ENCODE measurements at regions not wholly inside any gene's neighbourhood (a gene's known extent, or its start where the extent isn't known, plus 50 kb on each side); places are given as distances from the start of the nearest gene placed in this dataset.
A peak's percentile ranks its signal among the peaks of the same experiment; 100 is the strongest.

GRCh38 chrX:13266641-13267345, 53.1 kb downstream of the ATXN3L start:
- no CpG with 5 or more reads among the region's 10 CpGs for WGBS (ENCODE audit: extremely low coverage, insufficient coverage, low lambda C conversion rate)
- H3K4me2 ChIP-seq (ENCODE audit: low read length): no peak overlapping the region
- H2BK5ac ChIP-seq (ENCODE audit: low read length): no peak overlapping the region
- no peak overlapping the region for H3K9ac ChIP-seq (ENCODE audit: low read length)
- no peak overlapping the region for H2BK120ac ChIP-seq (ENCODE audit: low read depth, low read length)
- H3K27ac ChIP-seq (ENCODE audit: low read depth, low read length): no peak overlapping the region
- H3K23ac ChIP-seq (ENCODE audit: low read length): no peak overlapping the region
- no peaks in the 10 kb centered on the region for H3K79me2 ChIP-seq (ENCODE audit: control insufficient read depth, insufficient read depth, low read length)
- H2BK15ac ChIP-seq (replicated peaks; ENCODE audit: low read depth): no peak overlapping the region
- H3K27me3 ChIP-seq (ENCODE audit: insufficient read depth, low read length, poor library complexity): no peaks in the 10 kb centered on the region
- no peaks in the 10 kb centered on the region for H3K4me1 ChIP-seq (ENCODE audit: control insufficient read depth, low read depth, low read length)
- H3K79me1 ChIP-seq (ENCODE audit: low read length): no peaks in the 10 kb centered on the region
- H3K4ac ChIP-seq (ENCODE audit: low read depth, low read length): no peak overlapping the region
- H4K5ac ChIP-seq (ENCODE audit: low read length): no peak overlapping the region
- H4K8ac ChIP-seq (ENCODE audit: low read depth, low read length): no peak overlapping the region
- no peak overlapping the region for H3K18ac ChIP-seq (ENCODE audit: low read length)
- peak; percentile 28 for DNase-seq
- H2AK5ac ChIP-seq (ENCODE audit: low read length): no peak overlapping the region
- no peak overlapping the region for H3K4me3 ChIP-seq (ENCODE audit: low read length)
- H3K56ac ChIP-seq (ENCODE audit: low read length): no peak overlapping the region
- no peaks in the 10 kb centered on the region for H3K36me3 ChIP-seq (ENCODE audit: control insufficient read depth, insufficient read depth, low read length)

GRCh38 chrX:13265549-13266132, 54.2 kb downstream of the ATXN3L start:
- Histone ChIP-seq H3K4ac (ENCODE audit: low read depth, low read length) (no peak overlapping the region), H2BK15ac (replicated peaks; ENCODE audit: low read depth) (no peak overlapping the region), H3K4me2 (ENCODE audit: low read length) (no peak overlapping the region), H3K4me3 (ENCODE audit: low read length) (no peak overlapping the region), H3K4me1 (ENCODE audit: control insufficient read depth, low read depth, low read length) (no peaks in the 10 kb centered on the region), H3K18ac (ENCODE audit: low read length) (no peak overlapping the region), H2BK5ac (ENCODE audit: low read length) (no peak overlapping the region), H2AK5ac (ENCODE audit: low read length) (no peak overlapping the region), H3K79me2 (ENCODE audit: control insufficient read depth, insufficient read depth, low read length) (no peaks in the 10 kb centered on the region), H4K8ac (ENCODE audit: low read depth, low read length) (no peak overlapping the region), H3K79me1 (ENCODE audit: low read length) (no peaks in the 10 kb centered on the region), H3K56ac (ENCODE audit: low read length) (no peak overlapping the region), H4K5ac (ENCODE audit: low read length) (no peak overlapping the region), H3K36me3 (ENCODE audit: control insufficient read depth, insufficient read depth, low read length) (no peaks in the 10 kb centered on the region), H3K9ac (ENCODE audit: low read length) (no peak overlapping the region), H2BK120ac (ENCODE audit: low read depth, low read length) (no peak overlapping the region), H3K27ac (ENCODE audit: low read depth, low read length) (no peak overlapping the region), H3K27me3 (ENCODE audit: insufficient read depth, low read length, poor library complexity) (no peaks in the 10 kb centered on the region), H3K23ac (ENCODE audit: low read length) (no peak overlapping the region)
- DNase-seq: no peak
- WGBS (ENCODE audit: extremely low coverage, insufficient coverage, low lambda C conversion rate): no CpG with 5 or more reads among the region's 4 CpGs

- Histone ChIP-seq H3K27me3 (ENCODE audit: insufficient read depth, low read length, poor library complexity) (no peaks in the 10 kb centered on the region), H4K5ac (ENCODE audit: low read length) (no peak overlapping the region), H3K23ac (ENCODE audit: low read length) (no peak overlapping the region), H3K27ac (ENCODE audit: low read depth, low read length) (no peak overlapping the region), H3K79me1 (ENCODE audit: low read length) (no peaks in the 10 kb centered on the region), H3K4me2 (ENCODE audit: low read length) (no peak overlapping the region), H3K4me1 (ENCODE audit: control insufficient read depth, low read depth, low read length) (no peaks in the 10 kb centered on the region), H2BK15ac (replicated peaks; ENCODE audit: low read depth) (no peak overlapping the region), H3K4ac (ENCODE audit: low read depth, low read length) (no peak overlapping the region), H3K4me3 (ENCODE audit: low read length) (no peak overlapping the region), H3K79me2 (ENCODE audit: control insufficient read depth, insufficient read depth, low read length) (no peaks in the 10 kb centered on the region), H3K18ac (ENCODE audit: low read length) (no peak overlapping the region), H3K9ac (ENCODE audit: low read length) (no peak overlapping the region), H2AK5ac (ENCODE audit: low read length) (no peak overlapping the region), H2BK5ac (ENCODE audit: low read length) (no peak overlapping the region), H2BK120ac (ENCODE audit: low read depth, low read length) (no peak overlapping the region), H4K8ac (ENCODE audit: low read depth, low read length) (no peak overlapping the region), H3K56ac (ENCODE audit: low read length) (no peak overlapping the region), H3K36me3 (ENCODE audit: control insufficient read depth, insufficient read depth, low read length) (no peaks in the 10 kb centered on the region)
- WGBS (ENCODE audit: extremely low coverage, insufficient coverage, low lambda C conversion rate): no CpG with 5 or more reads among the region's 1 CpG
- peak; percentile 33 for DNase-seq
These were observed 54.7 kb downstream of the ATXN3L start for GRCh38 chrX:13265111-13265510.

GRCh38 chrX:13263560-13264251, 56.1 kb downstream of the ATXN3L start:
- H3K23ac ChIP-seq (ENCODE audit: low read length): no peak overlapping the region
- H3K9ac ChIP-seq (ENCODE audit: low read length): no peak overlapping the region
- H3K4me2 ChIP-seq (ENCODE audit: low read length): no peak overlapping the region
- no peak overlapping the region for H2BK15ac ChIP-seq (replicated peaks; ENCODE audit: low read depth)
- H3K27me3 ChIP-seq (ENCODE audit: insufficient read depth, low read length, poor library complexity): no peaks in the 10 kb centered on the region
- DNase-seq: no peak
- no peak overlapping the region for H3K27ac ChIP-seq (ENCODE audit: low read depth, low read length)
- no peak overlapping the region for H4K5ac ChIP-seq (ENCODE audit: low read length)
- H3K79me1 ChIP-seq (ENCODE audit: low read length): no peaks in the 10 kb centered on the region
- H3K79me2 ChIP-seq (ENCODE audit: control insufficient read depth, insufficient read depth, low read length): no peaks in the 10 kb centered on the region
- H2BK5ac ChIP-seq (ENCODE audit: low read length): no peak overlapping the region
- H3K18ac ChIP-seq (ENCODE audit: low read length): no peak overlapping the region
- no peak overlapping the region for H3K4ac ChIP-seq (ENCODE audit: low read depth, low read length)
- H4K8ac ChIP-seq (ENCODE audit: low read depth, low read length): no peak overlapping the region
- H3K4me1 ChIP-seq (ENCODE audit: control insufficient read depth, low read depth, low read length): no peaks in the 10 kb centered on the region
- no peak overlapping the region for H3K56ac ChIP-seq (ENCODE audit: low read length)
- no peaks in the 10 kb centered on the region for H3K36me3 ChIP-seq (ENCODE audit: control insufficient read depth, insufficient read depth, low read length)
- no peak overlapping the region for H2AK5ac ChIP-seq (ENCODE audit: low read length)
- no peak overlapping the region for H3K4me3 ChIP-seq (ENCODE audit: low read length)
- no CpG with 5 or more reads among the region's 6 CpGs for WGBS (ENCODE audit: extremely low coverage, insufficient coverage, low lambda C conversion rate)
- no peak overlapping the region for H2BK120ac ChIP-seq (ENCODE audit: low read depth, low read length)

GRCh38 chrX:13261348-13261747, 58.5 kb downstream of the ATXN3L start:
- no peak for DNase-seq
- Histone ChIP-seq H4K8ac (ENCODE audit: low read depth, low read length) (no peak overlapping the region), H3K4me3 (ENCODE audit: low read length) (no peak overlapping the region), H3K4me2 (ENCODE audit: low read length) (no peak overlapping the region), H2AK5ac (ENCODE audit: low read length) (no peak overlapping the region), H3K18ac (ENCODE audit: low read length) (no peak overlapping the region), H3K79me2 (ENCODE audit: control insufficient read depth, insufficient read depth, low read length) (no peaks in the 10 kb centered on the region), H2BK120ac (ENCODE audit: low read depth, low read length) (no peak overlapping the region), H3K36me3 (ENCODE audit: control insufficient read depth, insufficient read depth, low read length) (no peaks in the 10 kb centered on the region), H3K56ac (ENCODE audit: low read length) (no peak overlapping the region), H3K9ac (ENCODE audit: low read length) (no peak overlapping the region), H4K5ac (ENCODE audit: low read length) (no peak overlapping the region), H3K27ac (ENCODE audit: low read depth, low read length) (no peak overlapping the region), H2BK15ac (replicated peaks; ENCODE audit: low read depth) (no peak overlapping the region), H3K4me1 (ENCODE audit: control insufficient read depth, low read depth, low read length) (no peaks in the 10 kb centered on the region), H3K27me3 (ENCODE audit: insufficient read depth, low read length, poor library complexity) (no peaks in the 10 kb centered on the region), H2BK5ac (ENCODE audit: low read length) (no peak overlapping the region), H3K4ac (ENCODE audit: low read depth, low read length) (no peak overlapping the region), H3K79me1 (ENCODE audit: low read length) (no peaks in the 10 kb centered on the region), H3K23ac (ENCODE audit: low read length) (no peak overlapping the region)
- no CpG with 5 or more reads among the region's 5 CpGs for WGBS (ENCODE audit: extremely low coverage, insufficient coverage, low lambda C conversion rate)
